HL-60 (cell line): ENCODE measurements at regions not wholly inside any gene's neighbourhood (a gene's known extent, or its start where the extent isn't known, plus 50 kb on each side); places are given as distances from the start of the nearest gene placed in this dataset.

Source experiments
- DNase-seq, 2 experiments: peaks; one replicate each; pipeline ENCODE4 v3.0.0-alpha.2; 2010 to 2020; ENCODE audit warnings: low read depth in 1 of 2, low spot score in 1 of 2
- H3K27ac ChIP-seq: fragments of 250-450 bp; sonication (Bioruptor Pico); replicated peaks from 2 replicates; pipeline ENCODE4 v1.5.1; 2020; ENCODE audit warnings: mild to moderate bottlenecking, moderate library complexity
- H3K27me3 ChIP-seq: fragments of 250-450 bp; sonication (Bioruptor Pico); 2 replicates; pipeline ENCODE4 v1.5.1; 2021; ENCODE audit warnings: mild to moderate bottlenecking, moderate library complexity; ENCODE audit not compliant: insufficient read depth, poor library complexity, severe bottlenecking
- H3K4me3 ChIP-seq: replicated peaks from 2 replicates; pipeline ENCODE4 v1.5.1; 2011; ENCODE audit warnings: mild to moderate bottlenecking, control low read depth, low read length; ENCODE audit not compliant: insufficient read depth
- GABPA ChIP-seq: IDR thresholded peaks from 2 replicates; pipeline ENCODE4 v1.6.1; 2012; ENCODE audit warnings: low read depth
- POLR2AphosphoS5 ChIP-seq: IDR thresholded peaks from 2 replicates; pipeline ENCODE4 v1.6.1; 2012; ENCODE audit warnings: low read depth
- SPI1 ChIP-seq: IDR thresholded peaks from 2 replicates; pipeline ENCODE4 v1.6.1; 2012; ENCODE audit warnings: low read depth, mild to moderate bottlenecking, borderline replicate concordance
- TF ChIP-seq, protein P1 (sequence below): IDR thresholded peaks from one replicate; pipeline ENCODE4 v1.5.1; 2011; ENCODE audit warnings: low read length, control low read depth, inconsistent platforms; ENCODE audit not compliant: insufficient read depth
- TF ChIP-seq, protein P2 (sequence below): IDR thresholded peaks from 2 replicates; pipeline ENCODE4 v1.6.1; 2012; ENCODE audit warnings: low read depth; ENCODE audit not compliant: insufficient replicate concordance

DNA sequence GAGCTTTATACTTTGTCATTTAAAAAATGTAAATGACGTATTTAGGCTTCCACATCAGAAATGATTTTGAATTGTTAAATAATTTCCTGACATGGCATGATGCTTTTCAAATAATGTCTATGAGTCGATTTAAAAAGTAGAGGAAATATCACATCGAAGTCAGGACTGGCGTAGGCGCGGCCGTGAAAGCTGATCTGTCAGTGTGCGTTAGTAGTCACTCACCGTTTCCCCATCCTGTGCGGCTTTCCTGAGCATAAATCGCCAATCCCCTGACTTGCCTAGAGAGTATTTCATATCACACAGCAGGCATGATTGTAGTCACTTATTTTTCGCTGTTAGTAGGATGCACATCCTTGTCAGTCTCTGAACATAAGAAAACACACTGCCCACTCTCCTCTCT is 843.1 kb downstream of the SOCS6 start:
- Histone ChIP-seq H3K27me3 (no peaks in the 10 kb centered on the region), H3K27ac (no peak overlapping the region), H3K4me3 (no peak overlapping the region)
- no peak for DNase-seq
- TF ChIP-seq POLR2AphosphoS5 = no peak

DNA sequence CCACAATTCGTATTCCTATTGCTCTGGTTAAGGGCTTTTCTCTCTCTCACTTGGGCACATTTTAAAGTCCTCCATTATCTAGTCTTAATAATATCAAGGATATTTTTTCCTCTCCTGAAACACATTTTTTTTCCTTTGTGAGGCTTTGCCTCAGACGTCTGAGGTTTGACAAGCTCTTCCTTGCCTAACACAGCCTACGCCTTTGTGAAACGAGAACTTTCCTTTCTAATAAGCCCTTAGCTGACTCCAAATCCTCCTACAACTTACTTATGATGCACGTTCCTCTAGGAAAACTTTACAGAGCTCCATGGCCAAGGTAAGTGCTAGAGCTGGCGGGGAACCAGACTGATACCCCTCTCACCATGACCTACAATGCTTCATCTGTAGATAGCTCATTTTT is 841.5 kb downstream of the SOCS6 start:
- no peak overlapping the region for H3K27ac ChIP-seq
- TF ChIP-seq, protein P1, sequence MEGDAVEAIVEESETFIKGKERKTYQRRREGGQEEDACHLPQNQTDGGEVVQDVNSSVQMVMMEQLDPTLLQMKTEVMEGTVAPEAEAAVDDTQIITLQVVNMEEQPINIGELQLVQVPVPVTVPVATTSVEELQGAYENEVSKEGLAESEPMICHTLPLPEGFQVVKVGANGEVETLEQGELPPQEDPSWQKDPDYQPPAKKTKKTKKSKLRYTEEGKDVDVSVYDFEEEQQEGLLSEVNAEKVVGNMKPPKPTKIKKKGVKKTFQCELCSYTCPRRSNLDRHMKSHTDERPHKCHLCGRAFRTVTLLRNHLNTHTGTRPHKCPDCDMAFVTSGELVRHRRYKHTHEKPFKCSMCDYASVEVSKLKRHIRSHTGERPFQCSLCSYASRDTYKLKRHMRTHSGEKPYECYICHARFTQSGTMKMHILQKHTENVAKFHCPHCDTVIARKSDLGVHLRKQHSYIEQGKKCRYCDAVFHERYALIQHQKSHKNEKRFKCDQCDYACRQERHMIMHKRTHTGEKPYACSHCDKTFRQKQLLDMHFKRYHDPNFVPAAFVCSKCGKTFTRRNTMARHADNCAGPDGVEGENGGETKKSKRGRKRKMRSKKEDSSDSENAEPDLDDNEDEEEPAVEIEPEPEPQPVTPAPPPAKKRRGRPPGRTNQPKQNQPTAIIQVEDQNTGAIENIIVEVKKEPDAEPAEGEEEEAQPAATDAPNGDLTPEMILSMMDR = no peak
- TF ChIP-seq, protein P2, sequence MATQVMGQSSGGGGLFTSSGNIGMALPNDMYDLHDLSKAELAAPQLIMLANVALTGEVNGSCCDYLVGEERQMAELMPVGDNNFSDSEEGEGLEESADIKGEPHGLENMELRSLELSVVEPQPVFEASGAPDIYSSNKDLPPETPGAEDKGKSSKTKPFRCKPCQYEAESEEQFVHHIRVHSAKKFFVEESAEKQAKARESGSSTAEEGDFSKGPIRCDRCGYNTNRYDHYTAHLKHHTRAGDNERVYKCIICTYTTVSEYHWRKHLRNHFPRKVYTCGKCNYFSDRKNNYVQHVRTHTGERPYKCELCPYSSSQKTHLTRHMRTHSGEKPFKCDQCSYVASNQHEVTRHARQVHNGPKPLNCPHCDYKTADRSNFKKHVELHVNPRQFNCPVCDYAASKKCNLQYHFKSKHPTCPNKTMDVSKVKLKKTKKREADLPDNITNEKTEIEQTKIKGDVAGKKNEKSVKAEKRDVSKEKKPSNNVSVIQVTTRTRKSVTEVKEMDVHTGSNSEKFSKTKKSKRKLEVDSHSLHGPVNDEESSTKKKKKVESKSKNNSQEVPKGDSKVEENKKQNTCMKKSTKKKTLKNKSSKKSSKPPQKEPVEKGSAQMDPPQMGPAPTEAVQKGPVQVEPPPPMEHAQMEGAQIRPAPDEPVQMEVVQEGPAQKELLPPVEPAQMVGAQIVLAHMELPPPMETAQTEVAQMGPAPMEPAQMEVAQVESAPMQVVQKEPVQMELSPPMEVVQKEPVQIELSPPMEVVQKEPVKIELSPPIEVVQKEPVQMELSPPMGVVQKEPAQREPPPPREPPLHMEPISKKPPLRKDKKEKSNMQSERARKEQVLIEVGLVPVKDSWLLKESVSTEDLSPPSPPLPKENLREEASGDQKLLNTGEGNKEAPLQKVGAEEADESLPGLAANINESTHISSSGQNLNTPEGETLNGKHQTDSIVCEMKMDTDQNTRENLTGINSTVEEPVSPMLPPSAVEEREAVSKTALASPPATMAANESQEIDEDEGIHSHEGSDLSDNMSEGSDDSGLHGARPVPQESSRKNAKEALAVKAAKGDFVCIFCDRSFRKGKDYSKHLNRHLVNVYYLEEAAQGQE = no peak
- TF ChIP-seq GABPA (no peak), SPI1 (no peak), POLR2AphosphoS5 (no peak)
- no peak for DNase-seq
- H3K4me3 ChIP-seq = no peak overlapping the region
- no peaks in the 10 kb centered on the region for H3K27me3 ChIP-seq

DNA sequence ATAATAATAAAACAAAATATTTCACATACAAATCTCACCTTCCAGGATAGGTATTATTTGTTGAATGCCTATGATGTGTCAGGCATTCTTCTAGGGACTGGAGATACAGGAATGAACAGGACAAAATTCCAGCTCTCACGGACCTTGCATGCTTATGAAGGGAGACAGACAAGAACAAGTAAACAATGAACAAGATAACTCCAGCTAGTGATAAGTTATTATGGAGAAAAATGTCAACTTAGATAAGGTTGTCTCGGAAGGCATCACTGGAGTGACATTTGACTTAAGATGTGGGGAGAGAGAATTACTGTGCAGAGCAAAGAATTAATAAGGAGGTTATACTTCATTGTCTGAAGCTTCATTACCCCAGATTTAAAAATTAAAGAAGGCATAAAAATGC is 836.7 kb downstream of the SOCS6 start:
- Histone ChIP-seq H3K27me3 (no peaks in the 10 kb centered on the region), H3K27ac (no peak overlapping the region), H3K4me3 (no peak overlapping the region)
- DNase-seq = no peak
- TF ChIP-seq, protein P1 = no peak
- no peak for TF ChIP-seq POLR2AphosphoS5
- no peak for TF ChIP-seq GABPA
- TF ChIP-seq, protein P2 = no peak
- TF ChIP-seq SPI1 = no peak

DNA sequence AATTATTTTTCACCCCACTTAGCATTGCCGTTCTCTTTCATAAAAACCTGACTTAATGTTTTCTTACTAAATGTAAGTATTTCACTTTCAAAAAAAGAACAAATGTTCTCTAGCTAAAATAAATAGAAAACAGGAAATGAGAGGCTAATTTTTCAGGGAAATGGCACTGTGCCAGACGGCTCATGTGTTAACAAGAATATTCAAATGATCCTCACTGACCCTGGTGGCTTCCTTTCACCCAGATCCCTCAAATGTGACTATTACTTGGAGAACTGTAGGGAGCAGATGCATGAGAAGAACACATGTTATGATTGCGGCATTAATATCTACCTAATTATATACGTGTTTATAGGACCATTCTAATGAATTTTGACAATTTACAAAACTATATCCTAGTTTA is 827.7 kb downstream of the SOCS6 start:
- H3K27me3 ChIP-seq = no peaks in the 10 kb centered on the region
- no peak for DNase-seq

More for the DNA sequence above, 827.7 kb downstream of the SOCS6 start:
- Histone ChIP-seq H3K27ac (no peak overlapping the region), H3K4me3 (no peak overlapping the region)
- TF ChIP-seq, protein P2 = no peak
- TF ChIP-seq, protein P1 = no peak
- TF ChIP-seq POLR2AphosphoS5 (no peak), SPI1 (no peak)
